IMR-90 (cell line): ENCODE measurements at regions not wholly inside any gene's neighbourhood (a gene's known extent, or its start where the extent isn't known, plus 50 kb on each side); places are given as distances from the start of the nearest gene placed in this dataset.

ENCODE experiments used
- ATAC-seq: fragments of 200-7000 bp; cut with Tn5 transposase; 2 replicates; pipeline ENCODE4 v1.9.1; 2020; ENCODE audit warnings: low read depth, mild to moderate bottlenecking, moderate library complexity
- BruUV-seq: library from RNA; stranded (reverse); fragments of 400-500 nt; replicated peaks from 2 replicates; lab custom pipeline; 2021; lab: Mats Ljungman, UMichigan
- CTCF ChIA-PET: fragments of 300-600 bp; formaldehyde crosslinking; extraction: SDS; loops from one replicate; lab custom pipeline; 2021; ENCODE audit warnings: antibody characterized with exemption; lab: Yijun Ruan, JAX
- POLR2A ChIA-PET: fragments of 300-600 bp; sonication (Branson Sonifier 250); formaldehyde crosslinking; loops from one replicate; lab custom pipeline; 2022; ENCODE audit warnings: antibody characterized with exemption; ENCODE audit not compliant: unreplicated experiment; lab: Charles Lee
- DNase-seq: peaks from one replicate; pipeline ENCODE4 v3.0.0; 2013
- H2AFZ ChIP-seq: replicated peaks from 2 replicates; pipeline ENCODE3; 2013; ENCODE audit warnings: low read length, mild to moderate bottlenecking; ENCODE audit not compliant: poor library complexity
- H2AK5ac ChIP-seq: 2 replicates; pipeline ENCODE4 v1.6.1; 2013; ENCODE audit warnings: low read depth, low read length, inconsistent platforms
- H2AK9ac ChIP-seq: replicated peaks from 2 replicates; pipeline ENCODE3; 2013; ENCODE audit warnings: mild to moderate bottlenecking, low read depth, low read length, moderate library complexity; ENCODE audit not compliant: poor library complexity
- H2BK120ac ChIP-seq: 2 replicates; pipeline ENCODE4 v1.6.1; 2013; ENCODE audit warnings: low read depth, low read length, inconsistent platforms
- H2BK15ac ChIP-seq: 3 replicates; pipeline ENCODE4 v1.6.1; 2013; ENCODE audit warnings: low read depth, low read length, inconsistent platforms
- H2BK20ac ChIP-seq: 2 replicates; pipeline ENCODE4 v1.6.1; 2013; ENCODE audit warnings: low read depth, mild to moderate bottlenecking, inconsistent platforms, low read length, moderate library complexity
- H2BK5ac ChIP-seq: 2 replicates; pipeline ENCODE4 v1.6.1; 2013; ENCODE audit warnings: mild to moderate bottlenecking, low read depth, low read length, inconsistent platforms; ENCODE audit not compliant: poor library complexity, severe bottlenecking
- H3K14ac ChIP-seq: replicated peaks from 2 replicates; pipeline ENCODE4 v1.6.1; 2013; ENCODE audit warnings: low read depth, low read length, inconsistent platforms
- H3K18ac ChIP-seq: 2 replicates; pipeline ENCODE4 v1.6.1; 2013; ENCODE audit warnings: low read depth, low read length, control low read depth
- H3K23ac ChIP-seq: 2 replicates; pipeline ENCODE4 v1.6.1; 2013; ENCODE audit warnings: low read depth, low read length, inconsistent platforms
- H3K27ac ChIP-seq: 2 replicates; pipeline ENCODE4 v1.5.1; 2013; ENCODE audit warnings: mild to moderate bottlenecking, control low read depth, low read length; ENCODE audit not compliant: insufficient read depth
- H3K27me3 ChIP-seq: 2 replicates; pipeline ENCODE4 v1.6.1; 2013; ENCODE audit warnings: low read length; ENCODE audit not compliant: control insufficient read depth, insufficient read depth
- H3K36me3 ChIP-seq: 2 replicates; pipeline ENCODE4 v1.6.1; 2013; ENCODE audit warnings: low read length, mixed read lengths; ENCODE audit not compliant: control insufficient read depth, insufficient read depth
- H3K4ac ChIP-seq: 2 replicates; pipeline ENCODE4 v1.6.1; 2013; ENCODE audit warnings: low read depth, low read length, inconsistent platforms
- H3K4me1 ChIP-seq: 2 replicates; pipeline ENCODE4 v1.6.1; 2013; ENCODE audit warnings: low read length, mixed read lengths; ENCODE audit not compliant: control insufficient read depth, insufficient read depth
- H3K4me2 ChIP-seq: 2 replicates; pipeline ENCODE4 v1.6.1; 2013; ENCODE audit warnings: low read depth, mild to moderate bottlenecking, control low read depth, low read length, moderate library complexity
- H3K4me3 ChIP-seq: 2 replicates; pipeline ENCODE4 v1.5.1; 2013; ENCODE audit warnings: low read depth, mild to moderate bottlenecking, control low read depth, low read length, moderate library complexity; ENCODE audit not compliant: insufficient read depth
- H3K56ac ChIP-seq: 2 replicates; pipeline ENCODE4 v1.6.1; 2013; ENCODE audit warnings: low read length, inconsistent platforms; ENCODE audit not compliant: insufficient read depth; ENCODE audit errors: extremely low read depth
- H3K79me1 ChIP-seq, 2 experiments: 2 replicates each; pipeline ENCODE4 v1.6.1; 2013; ENCODE audit warnings: low read length in 2 of 2, inconsistent platforms in 1 of 2, low read depth in 1 of 2
- H3K9ac ChIP-seq: 2 replicates; pipeline ENCODE4 v1.6.1; 2013; ENCODE audit warnings: low read depth, low read length, control low read depth
- H3K9me1 ChIP-seq: 2 replicates; pipeline ENCODE4 v1.6.1; 2013; ENCODE audit warnings: low read length, inconsistent platforms; ENCODE audit not compliant: insufficient read depth
- H3K9me3 ChIP-seq: 2 replicates; pipeline ENCODE4 v1.6.1; 2013; ENCODE audit warnings: low read length; ENCODE audit not compliant: control insufficient read depth, insufficient read depth
- H4K20me1 ChIP-seq: 2 replicates; pipeline ENCODE4 v1.6.1; 2013; ENCODE audit warnings: low read length, inconsistent platforms; ENCODE audit not compliant: insufficient read depth
- H4K5ac ChIP-seq: 2 replicates; pipeline ENCODE4 v1.6.1; 2013; ENCODE audit warnings: mild to moderate bottlenecking, low read depth, low read length, control low read depth
- H4K8ac ChIP-seq, 2 experiments: 2 replicates each; pipeline ENCODE4 v1.6.1; 2013; ENCODE audit warnings: low read depth in 2 of 2, low read length in 2 of 2, control low read depth in 1 of 2, inconsistent platforms in 1 of 2
- H4K91ac ChIP-seq: 2 replicates; pipeline ENCODE4 v1.6.1; 2013; ENCODE audit warnings: low read depth, low read length, inconsistent platforms; ENCODE audit not compliant: insufficient read depth
- BHLHE40 ChIP-seq: fragments of 150-350 bp; IDR thresholded peaks from 2 replicates; pipeline ENCODE4 v1.6.1; 2016; ENCODE audit warnings: mild to moderate bottlenecking, low read depth, low read length
- CEBPB ChIP-seq: IDR thresholded peaks from 2 replicates; pipeline ENCODE4 v1.6.1; 2012; ENCODE audit warnings: low read depth, low read length, improper control_type of control experiment
- CHD1 ChIP-seq: IDR thresholded peaks from 2 replicates; pipeline ENCODE4 v1.6.1; 2012; ENCODE audit warnings: low read depth, low read length, improper control_type of control experiment
- CTCF ChIP-seq: conservative IDR thresholded peaks from 2 replicates; pipeline ENCODE4 v1.5.1; 2012; ENCODE audit warnings: mild to moderate bottlenecking, low read depth, low read length, improper control_type of control experiment
- ELK1 ChIP-seq: fragments of 150-350 bp; IDR thresholded peaks from 2 replicates; pipeline ENCODE4 v1.6.1; 2016; ENCODE audit warnings: low read depth, mild to moderate bottlenecking, low read length, moderate library complexity, borderline replicate concordance
- FOS ChIP-seq: fragments of 150-350 bp; IDR thresholded peaks from 2 replicates; pipeline ENCODE4 v1.6.1; 2016; ENCODE audit warnings: low read depth, low read length
- MAFK ChIP-seq: IDR thresholded peaks from 2 replicates; pipeline ENCODE4 v1.6.1; 2012; ENCODE audit warnings: low read depth, low read length, improper control_type of control experiment
- MAZ ChIP-seq: IDR thresholded peaks from 2 replicates; pipeline ENCODE4 v1.6.1; 2012; ENCODE audit warnings: low read depth, mild to moderate bottlenecking, low read length, improper control_type of control experiment, moderate library complexity, borderline replicate concordance
- MXI1 ChIP-seq: IDR thresholded peaks from 2 replicates; pipeline ENCODE4 v1.6.1; 2012; ENCODE audit warnings: low read depth, mild to moderate bottlenecking, low read length, moderate library complexity, borderline replicate concordance
- NFE2L2 ChIP-seq: fragments of 150-350 bp; IDR thresholded peaks from 2 replicates; pipeline ENCODE4 v1.6.1; 2016; ENCODE audit warnings: low read depth, mild to moderate bottlenecking, low read length
- POLR2A ChIP-seq: IDR thresholded peaks from 2 replicates; pipeline ENCODE4 v1.6.1; 2012; ENCODE audit warnings: mild to moderate bottlenecking, low read depth, low read length
- RAD21 ChIP-seq: IDR thresholded peaks from 2 replicates; pipeline ENCODE4 v1.6.1; 2012; ENCODE audit warnings: low read length, improper control_type of control experiment
- RCOR1 ChIP-seq: IDR thresholded peaks from 2 replicates; pipeline ENCODE4 v1.6.1; 2012; ENCODE audit warnings: mild to moderate bottlenecking, low read length, improper control_type of control experiment; ENCODE audit not compliant: insufficient replicate concordance
- RFX5 ChIP-seq: IDR thresholded peaks from 2 replicates; pipeline ENCODE4 v1.8.0; 2012; ENCODE audit warnings: low read depth, mild to moderate bottlenecking, low read length, moderate library complexity
- SMC3 ChIP-seq: fragments of 150-350 bp; IDR thresholded peaks from 2 replicates; pipeline ENCODE4 v1.6.1; 2016; ENCODE audit warnings: low read depth, mild to moderate bottlenecking, antibody characterized with exemption, low read length, moderate library complexity
- USF2 ChIP-seq: fragments of 150-350 bp; IDR thresholded peaks from 2 replicates; pipeline ENCODE4 v1.6.1; 2017; ENCODE audit warnings: mild to moderate bottlenecking, antibody characterized with exemption, low read length, low read depth
- WGBS, 2 experiments: methylation state at CpG; one replicate each; pipeline versions ENCODE4 v1.1.5 to v1.1.7; 2013; ENCODE audit warnings: missing lambda C conversion rate in 2 of 2; ENCODE audit not compliant: insufficient read length in 1 of 2; ENCODE audit errors: extremely low coverage in 2 of 2; 5-methylcytosine and 5-hydroxymethylcytosine counted together
- dilution Hi-C: fragments of 300-500 bp; cut with HindIII; formaldehyde crosslinking; loops from one replicate; pipeline ENCODE4 v1.14.3; 2018; ENCODE audit warnings: low sequenced_read_pairs; ENCODE audit not compliant: unreplicated experiment
- in situ Hi-C: fragments of 300-500 bp; cut with MboI; formaldehyde crosslinking; loops from 3 replicates; pipeline ENCODE4 v1.14.3; 2019; ENCODE audit warnings: low sequenced_read_pairs, inconsistent platforms, mixed read lengths
- intact Hi-C: fragments of 100-400 bp; cut with micrococcal nuclease; formaldehyde crosslinking; loops from 2 replicates; pipeline ENCODE4 v1.10.0; 2022

- Histone ChIP-seq H3K4me1 (no peaks in the 10 kb centered on the region), H3K9me3 (peaks cover 2% of the 10 kb centered on the region; the same call in 1 of the 2 replicates), H2AFZ (no peak overlapping the region), H3K36me3 (no peaks in the 10 kb centered on the region), H3K23ac (no peak overlapping the region), H2BK5ac (no peak overlapping the region), H2BK20ac (no peak overlapping the region), H3K27ac (no peak overlapping the region), H3K18ac (no peak overlapping the region), H3K14ac (no peak overlapping the region), H2AK9ac (no peak overlapping the region), H3K79me1 (no peaks in the 10 kb centered on the region), H3K27me3 (peaks cover 7% of the 10 kb centered on the region), H4K8ac (no peak overlapping the region), H3K9me1 (no peaks in the 10 kb centered on the region), H4K5ac (no peak overlapping the region), H3K4me2 (no peak overlapping the region), H2BK120ac (no peak overlapping the region), H4K20me1 (no peaks in the 10 kb centered on the region), H3K4ac (no peak overlapping the region), H3K9ac (no peak overlapping the region), H4K91ac (no peak overlapping the region), H2BK15ac (no peak overlapping the region), H3K4me3 (no peak overlapping the region), H2AK5ac (no peak overlapping the region), H3K56ac (no peak overlapping the region)
- intact Hi-C loops: no loop called here
- no CpG with 5 or more reads among the region's 1 CpG for WGBS, 2 experiments
- dilution Hi-C loops: no loop called here
- DNase-seq (no peak), ATAC-seq (no peak)
- POLR2A ChIA-PET: no interaction called here
- no peak for TF ChIP-seq CTCF
- no peak for TF ChIP-seq MAZ
- no peak for TF ChIP-seq RCOR1
- TF ChIP-seq CHD1: no peak
- no peak for TF ChIP-seq RFX5
- TF ChIP-seq BHLHE40: no peak
- TF ChIP-seq RAD21: no peak
- TF ChIP-seq NFE2L2: no peak
- no peak for TF ChIP-seq MAFK
- no peak for TF ChIP-seq CEBPB
- no peak for TF ChIP-seq MXI1
- no peak for TF ChIP-seq ELK1
- TF ChIP-seq POLR2A: no peak
- TF ChIP-seq SMC3: no peak
- no peak for TF ChIP-seq USF2
- TF ChIP-seq FOS: no peak
- in situ Hi-C loops: no loop called here
- CTCF ChIA-PET: no interaction called here
- no TSS peak for BruUV-seq
These were observed 64.8 kb upstream of the KSR1 start for GRCh38 chr17:27391427-27391826.
